ENCODE measurements at regions not wholly inside any gene's neighbourhood (a gene's known extent, or its start where the extent isn't known, plus 50 kb on each side); places are given as distances from the start of the nearest gene placed in this dataset.
"Not testable (repeated sequence)": the region's sequence is repeated elsewhere in the genome, so short reads cannot be mapped to it uniquely, and the experiment has no call there.

DNA sequence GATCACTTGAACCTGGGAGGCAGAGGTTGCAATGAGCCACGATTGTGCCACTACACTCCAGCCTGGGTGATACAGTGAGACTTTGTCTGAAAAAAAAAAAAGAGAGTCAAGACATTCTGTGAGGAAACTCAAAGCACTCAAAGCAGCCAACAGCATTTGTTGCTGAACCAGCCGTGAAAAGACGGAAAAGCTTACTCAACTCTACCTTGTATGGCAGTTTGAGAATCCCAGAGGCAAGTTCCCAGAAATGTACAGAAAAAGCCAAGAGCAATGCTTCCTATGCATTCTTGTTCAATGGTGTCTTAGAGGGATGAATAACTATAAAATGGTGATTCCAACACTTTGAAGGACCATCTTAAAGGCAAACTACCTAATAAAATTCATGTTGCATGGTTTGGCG is 170.2 kb downstream of the HSD17B3 start:
- no peak for DNase-seq

DNA sequence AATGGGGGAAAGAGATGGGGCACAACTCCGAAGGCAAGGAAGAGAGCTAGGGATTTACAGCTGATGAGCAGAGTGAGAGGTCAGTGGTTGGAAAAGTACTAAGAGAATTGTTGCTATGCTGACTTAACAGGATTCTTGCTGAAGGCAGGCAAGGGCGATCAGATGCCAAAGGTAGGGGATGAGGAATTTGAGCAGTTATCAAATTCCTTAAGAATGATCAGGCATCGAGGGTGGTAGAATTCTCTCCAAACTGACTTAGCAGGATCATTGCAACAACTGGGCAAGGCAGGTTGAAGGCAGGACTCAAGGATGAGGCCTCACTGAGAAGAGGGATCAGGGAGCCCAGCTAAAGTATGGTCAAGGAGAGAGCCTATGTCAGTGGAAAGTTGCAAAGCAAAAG is 171.0 kb downstream of the HSD17B3 start:
- no peak for DNase-seq

GRCh38 chr9:96129747-96130146 is 172.2 kb downstream of the HSD17B3 start:
- DNase-seq = no peak

- no peak for DNase-seq
These were observed 173.1 kb downstream of the HSD17B3 start for GRCh38 chr9:96128880-96129279.

DNA sequence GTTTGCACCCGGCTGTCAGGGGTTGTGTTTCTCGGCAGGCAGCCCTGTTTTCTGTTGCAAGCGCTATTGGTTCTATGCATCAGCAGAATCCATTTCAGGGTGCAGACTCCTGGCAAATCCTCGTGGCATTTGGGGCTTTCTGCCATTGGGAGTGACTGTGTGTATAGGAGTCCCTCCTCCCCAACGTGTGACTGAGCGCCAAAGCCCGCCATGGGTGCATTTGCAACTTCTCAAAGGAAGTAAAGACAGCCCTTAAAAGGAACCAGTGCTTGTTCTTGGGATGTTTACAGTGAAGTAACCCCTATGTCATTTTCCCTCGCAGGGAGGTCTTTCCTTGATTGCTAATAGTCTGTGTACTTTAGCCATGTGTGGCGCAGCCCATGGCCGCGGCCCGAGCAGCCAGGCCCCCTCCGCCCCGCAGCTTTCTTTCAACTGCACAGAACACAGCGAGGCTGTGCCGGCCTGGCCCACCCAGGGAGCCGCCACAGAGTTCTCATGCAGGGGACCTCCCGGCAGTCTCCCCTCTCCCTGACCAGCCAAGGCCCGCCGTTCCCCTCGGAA is 175.6 kb downstream of the HSD17B3 start:
- DNase-seq = no peak

GRCh38 chr9:96125624-96126023 is 176.4 kb downstream of the HSD17B3 start:
- no peak for DNase-seq

- DNase-seq = no peak
These were observed 179.2 kb downstream of the HSD17B3 start for GRCh38 chr9:96122751-96123150.

DNA sequence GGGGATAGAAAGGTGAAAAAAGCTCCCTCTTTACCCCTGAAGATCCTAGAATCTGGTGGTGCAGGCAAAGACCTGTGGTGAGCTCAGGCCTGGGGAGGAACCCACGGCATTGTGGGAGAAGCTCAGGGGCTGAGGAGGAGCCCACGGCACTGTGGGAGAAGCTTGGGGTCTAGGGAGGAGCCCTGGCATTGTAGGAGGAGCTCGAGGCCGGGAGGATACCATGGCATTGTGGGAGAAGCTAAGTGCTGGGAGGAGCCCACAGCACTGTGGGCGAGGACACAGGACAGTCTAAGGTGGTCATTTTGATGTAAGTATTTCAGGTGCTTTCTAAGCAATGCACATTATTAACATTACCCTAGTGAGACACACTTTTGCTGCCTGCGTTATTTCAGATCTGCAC is 179.7 kb downstream of the HSD17B3 start:
- no peak for DNase-seq

GRCh38 chr9:96121136-96121535 is 180.8 kb downstream of the HSD17B3 start:
- no peak for DNase-seq

DNA sequence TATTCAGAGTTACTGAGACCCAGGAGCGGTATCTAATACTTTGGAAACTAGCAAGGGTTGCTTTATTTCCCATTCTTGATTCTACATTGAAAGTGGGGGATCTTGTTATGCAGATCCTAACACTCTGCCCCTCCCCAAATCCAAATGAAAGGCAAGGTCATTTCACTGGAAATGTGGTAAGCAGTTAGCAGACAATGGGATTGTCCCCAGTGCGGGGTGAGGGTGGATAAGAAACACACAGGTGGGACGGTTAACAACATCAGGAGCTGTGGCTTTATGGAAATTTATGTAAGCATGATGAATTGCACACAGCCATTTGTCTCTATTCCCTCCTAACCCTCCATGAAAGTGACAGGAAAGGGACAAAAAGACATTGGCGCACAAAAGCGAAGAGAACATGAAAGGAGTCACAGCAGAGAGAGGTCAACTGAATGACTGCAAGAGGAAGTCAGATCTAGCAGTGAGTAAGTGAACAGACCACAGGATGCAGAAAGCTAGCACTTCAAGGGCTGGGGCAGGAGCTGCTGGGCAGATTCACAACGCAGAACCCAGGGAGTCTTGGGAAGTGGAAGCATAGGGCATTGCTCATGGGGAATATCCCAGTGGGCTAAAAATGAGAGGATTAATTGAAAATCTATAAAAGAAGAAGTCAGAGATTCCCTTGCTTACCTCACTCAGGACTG is 184.4 kb downstream of the HSD17B3 start:
- no peak for DNase-seq

DNA sequence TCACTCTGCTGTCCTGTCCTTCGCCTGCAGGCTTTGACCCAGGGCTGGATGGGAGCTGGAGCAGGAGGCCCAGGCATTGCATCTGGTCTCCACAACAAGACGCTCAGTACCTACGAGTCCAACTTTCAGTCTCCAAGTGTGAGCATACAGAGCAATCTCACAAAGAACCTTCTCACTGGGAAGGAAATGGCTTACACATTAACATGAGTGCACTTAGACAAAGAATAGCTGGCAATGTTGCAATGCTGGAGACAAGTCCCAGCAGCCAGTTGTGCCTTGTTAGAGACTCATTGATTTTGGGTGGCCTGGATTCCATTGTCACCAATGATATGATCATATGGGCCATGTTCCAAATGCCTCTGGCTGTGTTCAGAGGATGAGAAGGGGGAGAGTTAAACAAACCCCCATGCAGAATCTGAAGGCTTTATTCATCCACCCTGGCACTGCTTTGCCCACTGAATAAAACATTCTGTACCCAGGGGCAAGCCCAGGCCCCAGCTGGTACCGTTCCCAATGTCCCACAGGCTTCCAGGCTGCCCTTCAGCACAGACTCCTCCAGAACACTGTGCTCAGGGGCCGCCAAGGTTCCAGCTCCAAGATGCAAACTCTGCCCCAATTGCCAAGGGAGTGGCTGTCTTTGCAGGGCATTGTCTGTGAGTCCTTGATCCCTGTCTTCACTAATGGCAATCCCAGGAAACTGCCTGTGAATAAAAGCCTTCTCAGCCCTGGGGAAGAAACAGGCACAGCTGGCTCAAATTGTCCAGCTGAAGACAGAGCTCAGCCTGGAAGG is 185.5 kb downstream of the HSD17B3 start:
- DNase-seq = peak; percentile 86

DNA sequence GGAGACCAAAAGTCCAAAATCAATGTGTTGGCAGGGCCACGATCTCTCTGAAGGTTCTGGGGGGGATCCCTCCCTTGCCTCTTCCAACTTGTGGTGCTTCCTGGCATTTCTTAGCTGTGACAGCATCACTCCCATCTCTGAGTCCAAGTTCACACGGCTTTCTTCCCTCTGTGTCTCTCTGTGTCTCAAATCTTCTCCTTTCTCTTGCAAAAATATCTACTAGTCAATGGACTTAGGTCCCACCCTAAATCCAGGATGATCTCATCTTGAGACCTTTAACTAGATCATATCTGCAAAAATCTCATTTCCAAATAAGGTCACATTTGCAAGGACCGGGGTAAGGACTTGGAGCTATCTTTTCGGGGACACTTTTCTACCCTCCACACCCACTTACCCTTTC is 186.1 kb downstream of the HSD17B3 start:
- DNase-seq = no peak

DNA sequence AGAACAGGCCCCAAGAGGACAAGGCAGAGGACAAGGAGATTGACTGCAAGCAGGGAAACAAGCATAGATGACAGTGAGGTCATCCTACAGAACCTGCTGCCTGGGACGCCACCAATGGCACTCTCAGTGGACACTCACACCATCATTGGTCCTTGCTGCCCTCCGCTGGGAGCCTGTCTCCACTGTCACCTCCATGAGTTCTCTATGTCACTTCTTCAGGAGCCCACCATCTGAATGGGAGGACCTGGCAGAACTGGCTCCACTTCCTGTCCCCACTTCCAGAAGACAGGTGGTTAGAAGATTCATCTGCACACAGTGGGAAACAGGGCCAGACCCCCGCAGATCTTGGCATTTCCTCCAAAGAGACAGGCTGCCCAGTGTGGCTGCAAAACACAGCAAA is 188.9 kb downstream of the HSD17B3 start:
- DNase-seq = no peak

DNA sequence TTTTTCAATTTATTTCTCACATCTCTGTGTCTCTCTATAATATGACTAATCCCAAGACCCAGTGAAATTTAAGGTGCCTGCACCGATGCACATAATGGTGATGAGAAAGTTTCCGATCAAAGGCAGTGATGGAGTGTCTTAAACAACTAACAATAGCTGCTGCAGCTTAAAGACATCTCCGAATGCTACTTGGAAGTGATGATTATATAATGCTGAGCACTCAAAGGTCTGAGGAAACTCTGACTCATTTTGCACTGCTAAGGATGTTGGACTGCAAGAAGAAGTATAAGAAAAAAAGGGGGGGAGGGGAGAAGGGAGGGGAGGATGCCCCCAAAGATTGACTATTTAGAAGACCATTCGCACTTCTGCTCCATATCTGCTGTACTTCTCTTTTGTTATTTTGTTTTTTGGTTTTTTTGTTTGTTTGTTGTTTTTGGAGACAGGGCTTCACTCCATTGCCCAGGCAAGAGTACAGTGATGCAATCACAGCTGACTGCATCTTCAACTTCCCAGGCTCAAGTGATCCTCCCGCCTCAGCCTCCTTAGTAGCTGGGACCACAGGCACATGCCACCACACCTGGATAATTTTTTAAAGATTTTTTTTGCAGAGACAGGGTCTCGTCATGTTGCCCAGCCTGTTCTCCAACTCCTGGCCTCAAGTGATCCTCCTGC is 192.2 kb downstream of the HSD17B3 start:
- no peak for DNase-seq

DNA sequence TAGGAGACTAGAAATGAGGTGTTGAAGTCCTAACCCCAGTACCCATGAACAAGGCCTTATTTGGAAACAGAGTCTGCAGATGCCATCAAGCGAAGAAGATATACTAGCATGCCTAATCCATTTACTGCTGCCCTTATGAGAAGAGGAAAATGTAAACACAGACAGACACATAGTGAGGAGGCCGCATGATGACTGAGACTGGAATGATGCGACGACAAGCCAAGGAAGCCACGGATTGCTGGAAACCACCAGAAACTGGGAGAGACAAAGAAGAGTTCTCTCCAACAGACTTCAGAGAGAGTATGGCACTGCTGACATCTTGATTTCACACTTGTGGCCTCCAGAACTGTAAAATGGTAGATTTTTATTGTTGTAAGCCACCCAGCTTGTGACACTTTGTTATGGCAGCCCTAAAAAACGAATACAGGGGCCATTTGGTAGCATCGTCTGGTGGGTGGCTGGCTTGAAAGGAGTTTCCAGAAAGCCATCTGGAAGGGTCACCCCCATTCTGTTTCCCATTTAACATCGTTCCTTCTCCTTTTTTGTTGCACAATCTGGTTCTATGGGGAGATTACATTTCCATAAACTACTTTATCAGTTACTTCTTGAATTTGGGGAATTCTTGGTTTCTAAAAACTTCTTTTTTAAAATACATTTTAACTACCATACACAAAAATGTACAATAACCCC is 193.1 kb downstream of the HSD17B3 start:
- no peak for DNase-seq

DNA sequence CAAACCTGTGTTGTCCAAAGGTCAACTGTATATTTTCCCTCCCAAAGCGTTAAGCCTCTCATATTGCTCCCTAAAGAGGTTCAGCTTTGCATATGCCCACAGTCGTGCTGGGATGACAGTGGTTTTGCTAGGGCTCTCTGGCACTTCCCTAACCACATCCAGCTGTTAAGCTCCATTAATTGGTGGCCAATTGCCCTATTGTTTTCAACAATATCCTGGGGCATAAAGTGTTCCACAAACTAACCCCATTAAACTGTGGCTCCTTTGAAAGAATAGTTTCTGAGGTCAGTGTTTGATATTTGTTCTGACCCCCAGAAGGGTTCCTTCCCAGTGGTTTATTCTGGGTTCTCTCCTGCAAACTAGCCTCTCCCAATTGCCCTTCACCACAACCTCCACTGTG is 194.5 kb downstream of the HSD17B3 start:
- no peak for DNase-seq

GRCh38 chr9:96100385-96101300 is 201.3 kb downstream of the HSD17B3 start:
- DNase-seq = no peak

GRCh38 chr9:96090630-96091029 is 211.3 kb downstream of the HSD17B3 start:
- not testable (repeated sequence) for DNase-seq

DNA sequence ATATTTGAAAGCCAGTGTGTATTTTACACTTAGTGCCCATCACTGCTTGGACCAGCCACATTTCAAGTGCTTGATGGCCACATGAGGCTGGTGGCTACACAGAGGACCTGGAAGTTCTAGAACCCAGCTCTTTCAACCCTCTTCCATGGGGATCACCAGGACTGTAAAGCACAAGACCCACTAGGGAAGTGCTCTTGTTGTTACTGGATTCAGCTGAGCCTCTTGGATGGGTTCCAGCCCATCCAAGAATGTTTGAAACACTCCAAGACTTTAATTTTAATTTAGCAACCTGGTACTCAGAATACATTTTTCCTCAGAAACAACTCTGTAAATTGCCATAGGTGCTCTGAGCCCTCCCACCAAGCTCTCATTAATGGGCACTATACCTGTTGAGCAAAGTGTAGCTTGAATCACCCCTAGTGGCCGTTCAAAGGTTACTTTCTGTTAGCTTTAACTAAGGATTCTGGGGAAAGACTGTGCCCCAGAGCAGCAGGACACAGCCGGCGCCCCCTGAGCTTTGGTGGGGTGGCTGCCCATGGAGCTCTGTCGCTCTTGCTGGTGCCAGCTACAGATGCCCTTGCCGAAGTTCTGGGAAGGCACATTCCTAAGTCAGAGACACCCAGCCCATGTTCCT is 212.4 kb downstream of the HSD17B3 start:
- DNase-seq = no peak

DNA sequence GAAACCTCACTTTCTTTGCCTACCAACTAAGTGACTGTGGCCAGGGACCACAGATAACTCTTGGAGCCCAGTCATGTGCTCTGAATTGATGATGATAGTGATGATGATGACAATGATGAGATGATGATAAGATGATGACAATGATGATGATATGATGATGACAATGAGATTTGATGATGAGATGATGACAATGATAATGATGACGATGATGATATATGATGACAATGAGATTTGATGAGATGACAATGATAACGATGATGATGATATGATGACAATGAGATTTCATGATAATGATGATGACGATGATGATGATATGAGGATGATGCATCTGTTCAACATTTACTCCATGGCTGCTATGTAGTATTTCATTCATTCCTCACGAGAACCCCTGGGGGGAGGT is 213.0 kb downstream of the ERCC6L2 start:
- DNase-seq = no peak

Measured in occipital lobe (tissue), 1 donor.